Mesothelial cell of epicardium (in vitro differentiated cells): ENCODE measurements at regions not wholly inside any gene's neighbourhood (a gene's known extent, or its start where the extent isn't known, plus 50 kb on each side); places are given as distances from the start of the nearest gene placed in this dataset.
"Not testable (repeated sequence)": the region's sequence is repeated elsewhere in the genome, so short reads cannot be mapped to it uniquely, and the experiment has no call there.

Experiments used
- DNase-seq, 2 experiments: peaks; one replicate each; pipeline ENCODE4 v3.0.0; 2021; ENCODE audit warnings: low spot score in 2 of 2; ENCODE audit not compliant: unreplicated experiment in 2 of 2
- H3K27ac Mint-ChIP-seq: 2 replicates; pipeline ENCODE4 v1.8.0; 2021; ENCODE audit warnings: mixed read lengths
- H3K27me3 Mint-ChIP-seq: 2 replicates; pipeline ENCODE4 v1.8.0; 2021; ENCODE audit warnings: low read depth, mixed read lengths
- H3K36me3 Mint-ChIP-seq: 2 replicates; pipeline ENCODE4 v1.8.0; 2021; ENCODE audit warnings: mixed read lengths
- H3K4me1 Mint-ChIP-seq: 2 replicates; pipeline ENCODE4 v1.8.0; 2021; ENCODE audit warnings: mixed read lengths
- H3K4me3 Mint-ChIP-seq: 2 replicates; pipeline ENCODE4 v1.8.0; 2021; ENCODE audit warnings: mild to moderate bottlenecking, moderate library complexity, mixed read lengths
- H3K9me3 Mint-ChIP-seq: 2 replicates; pipeline ENCODE4 v1.8.0; 2021; ENCODE audit warnings: mixed read lengths
- TF ChIP-seq, protein P1 (sequence below): fragments of 200-600 bp; sonication (generic); IDR thresholded peaks from one replicate; pipeline ENCODE4 v1.5.0; 2021; ENCODE audit warnings: antibody characterized with exemption; ENCODE audit not compliant: unreplicated experiment

DNA sequence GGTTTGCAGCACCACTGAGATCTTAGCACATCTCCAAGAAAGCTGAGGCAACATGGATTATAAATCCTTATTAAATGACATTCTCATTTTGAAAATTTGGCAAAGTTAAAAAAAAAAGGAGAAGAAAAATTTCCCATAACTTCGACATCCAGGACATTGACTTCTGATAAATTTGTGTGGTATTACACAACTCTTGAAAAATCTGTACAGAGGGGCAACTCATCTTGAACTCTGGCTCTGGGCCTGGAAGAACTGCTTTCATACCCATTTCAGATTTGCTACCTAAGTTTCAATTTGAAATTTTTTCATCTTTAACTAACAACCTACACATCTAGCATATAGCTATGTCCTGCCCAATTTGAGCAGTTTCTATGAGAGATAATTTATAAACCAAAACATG lies 118.0 kb upstream of the UGP2 start:
- H3K4me1 Mint-ChIP-seq: peaks cover 7% of the 10 kb centered on the region
- TF ChIP-seq, protein P1, sequence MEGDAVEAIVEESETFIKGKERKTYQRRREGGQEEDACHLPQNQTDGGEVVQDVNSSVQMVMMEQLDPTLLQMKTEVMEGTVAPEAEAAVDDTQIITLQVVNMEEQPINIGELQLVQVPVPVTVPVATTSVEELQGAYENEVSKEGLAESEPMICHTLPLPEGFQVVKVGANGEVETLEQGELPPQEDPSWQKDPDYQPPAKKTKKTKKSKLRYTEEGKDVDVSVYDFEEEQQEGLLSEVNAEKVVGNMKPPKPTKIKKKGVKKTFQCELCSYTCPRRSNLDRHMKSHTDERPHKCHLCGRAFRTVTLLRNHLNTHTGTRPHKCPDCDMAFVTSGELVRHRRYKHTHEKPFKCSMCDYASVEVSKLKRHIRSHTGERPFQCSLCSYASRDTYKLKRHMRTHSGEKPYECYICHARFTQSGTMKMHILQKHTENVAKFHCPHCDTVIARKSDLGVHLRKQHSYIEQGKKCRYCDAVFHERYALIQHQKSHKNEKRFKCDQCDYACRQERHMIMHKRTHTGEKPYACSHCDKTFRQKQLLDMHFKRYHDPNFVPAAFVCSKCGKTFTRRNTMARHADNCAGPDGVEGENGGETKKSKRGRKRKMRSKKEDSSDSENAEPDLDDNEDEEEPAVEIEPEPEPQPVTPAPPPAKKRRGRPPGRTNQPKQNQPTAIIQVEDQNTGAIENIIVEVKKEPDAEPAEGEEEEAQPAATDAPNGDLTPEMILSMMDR: no peak
- peaks cover 19% of the 10 kb centered on the region for H3K9me3 Mint-ChIP-seq
- H3K27me3 Mint-ChIP-seq: no peaks in the 10 kb centered on the region
- H3K4me3 Mint-ChIP-seq: no peak overlapping the region
- DNase-seq: no peak
- no peak overlapping the region for H3K27ac Mint-ChIP-seq
- peaks cover 4% of the 10 kb centered on the region for H3K36me3 Mint-ChIP-seq

DNA sequence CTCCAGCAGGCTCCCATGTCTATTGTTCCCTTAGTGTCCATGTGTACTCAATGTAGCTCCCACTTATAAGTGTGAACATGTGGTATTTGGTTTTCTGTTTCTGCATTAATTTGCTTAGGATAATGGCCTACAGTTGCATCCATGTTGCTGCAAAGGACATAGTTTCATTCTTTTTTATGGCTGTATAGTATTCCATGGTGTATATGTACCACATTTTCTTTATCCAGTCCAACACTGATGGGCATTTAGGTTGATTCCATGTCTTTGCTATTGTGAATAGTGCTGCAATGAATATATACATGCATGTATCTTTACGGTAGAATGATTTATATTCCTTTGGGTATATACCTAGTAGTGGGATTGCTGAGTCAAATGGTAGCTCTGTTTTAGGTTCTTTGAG lies 116.5 kb upstream of the UGP2 start:
- H3K4me3 Mint-ChIP-seq, DNase-seq, H3K27me3 Mint-ChIP-seq, H3K4me1 Mint-ChIP-seq, H3K36me3 Mint-ChIP-seq, H3K27ac Mint-ChIP-seq: not testable (repeated sequence)
- peaks cover 13% of the 10 kb centered on the region for H3K9me3 Mint-ChIP-seq

DNA sequence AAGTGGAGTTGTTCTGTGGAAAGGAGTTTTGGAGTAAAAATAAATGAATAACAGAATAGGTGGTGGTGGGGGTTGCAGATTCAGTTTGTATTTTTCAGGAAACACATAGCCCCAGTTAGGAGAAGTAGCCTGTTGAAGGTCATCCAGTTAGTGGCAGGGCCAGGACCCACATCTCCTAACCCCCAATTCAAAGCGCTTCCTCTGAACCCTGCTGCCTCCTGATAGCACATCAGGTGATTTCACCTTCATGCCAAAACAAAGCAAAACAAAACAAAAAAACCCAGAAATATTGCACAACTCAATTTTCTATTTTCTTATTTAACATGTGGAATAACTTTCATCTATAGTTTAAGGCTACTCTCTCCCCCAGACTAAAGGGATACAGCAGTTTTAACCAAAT lies 112.3 kb upstream of the UGP2 start:
- no peaks in the 10 kb centered on the region for H3K4me1 Mint-ChIP-seq
- H3K4me3 Mint-ChIP-seq: no peak overlapping the region
- H3K36me3 Mint-ChIP-seq: no peaks in the 10 kb centered on the region
- no peaks in the 10 kb centered on the region for H3K27me3 Mint-ChIP-seq
- H3K9me3 Mint-ChIP-seq: peaks cover 11% of the 10 kb centered on the region
- no peak for DNase-seq
- no peak overlapping the region for H3K27ac Mint-ChIP-seq
- TF ChIP-seq, protein P1: no peak

DNA sequence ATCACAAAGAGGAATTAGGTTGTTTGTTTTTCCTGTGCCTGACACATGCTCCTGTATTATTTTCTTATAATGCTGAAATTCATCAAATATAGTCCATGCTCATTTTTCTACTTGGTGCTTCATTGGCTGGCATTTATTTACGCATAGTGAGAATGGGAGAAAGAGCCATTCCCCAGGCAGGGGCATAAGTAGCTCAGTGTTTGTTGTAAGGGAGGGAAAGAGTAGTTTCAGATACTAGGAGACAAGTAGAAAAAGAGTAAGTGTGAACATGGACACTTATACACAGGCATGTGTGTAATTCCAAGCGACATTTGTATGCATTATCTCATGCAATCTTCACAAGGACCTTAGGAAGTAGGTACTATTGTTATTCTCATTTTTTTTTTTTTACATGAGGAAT lies 111.9 kb upstream of the UGP2 start:
- Mint-ChIP-seq H3K27ac (no peak overlapping the region), H3K4me1 (no peaks in the 10 kb centered on the region), H3K36me3 (no peaks in the 10 kb centered on the region), H3K9me3 (peaks cover 11% of the 10 kb centered on the region), H3K27me3 (no peaks in the 10 kb centered on the region), H3K4me3 (no peak overlapping the region)
- TF ChIP-seq, protein P1: no peak
- DNase-seq: no peak

DNA sequence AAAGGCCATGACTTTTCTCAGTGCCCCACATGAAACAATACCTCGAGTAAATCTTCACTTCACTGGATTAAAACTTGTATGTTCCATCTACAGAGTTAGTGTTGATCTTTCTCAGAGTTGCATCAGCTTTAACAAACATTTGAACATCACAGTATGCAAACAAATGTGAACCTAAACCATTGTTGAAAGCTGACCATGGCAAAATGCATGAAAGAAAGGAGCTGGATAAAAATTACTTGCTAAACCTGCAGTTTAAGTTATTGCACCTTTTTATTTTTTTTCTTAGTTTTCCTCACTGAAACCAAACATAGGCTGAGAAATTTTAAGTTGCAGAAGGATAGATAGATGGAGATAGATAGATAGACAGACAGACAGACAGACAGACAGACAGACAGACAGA lies 107.2 kb upstream of the UGP2 start:
- TF ChIP-seq, protein P1: no peak
- no peak overlapping the region for H3K27ac Mint-ChIP-seq

DNA sequence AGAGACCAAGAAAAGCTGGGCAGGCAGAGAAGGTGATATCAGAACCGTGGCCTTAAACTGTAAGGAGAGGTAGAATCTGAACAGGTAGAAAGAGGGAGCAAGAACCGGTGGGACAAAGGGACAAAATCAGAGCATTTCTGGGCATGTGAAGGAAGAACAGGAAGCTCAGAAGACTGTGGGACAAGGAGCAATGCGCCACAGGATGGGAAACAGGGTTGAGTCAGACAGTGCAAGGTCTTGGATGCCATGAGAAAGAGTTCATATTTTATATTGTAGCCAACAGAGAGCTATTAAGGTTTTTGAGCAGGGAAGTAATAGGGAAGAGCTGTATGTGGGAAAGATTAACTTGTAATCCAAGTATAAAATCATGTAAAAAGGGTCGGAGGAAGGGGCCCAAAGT lies 106.4 kb upstream of the UGP2 start:
- peaks cover 4% of the 10 kb centered on the region for H3K9me3 Mint-ChIP-seq
- peak overlapping the region; percentile 40 for H3K27ac Mint-ChIP-seq
- TF ChIP-seq, protein P1: no peak
- DNase-seq: no peak
- peaks cover 33% of the 10 kb centered on the region for H3K4me1 Mint-ChIP-seq
- no peaks in the 10 kb centered on the region for H3K36me3 Mint-ChIP-seq
- H3K27me3 Mint-ChIP-seq: no peaks in the 10 kb centered on the region
- no peak overlapping the region for H3K4me3 Mint-ChIP-seq

More for the DNA sequence above, 107.2 kb upstream of the UGP2 start:
- no peaks in the 10 kb centered on the region for H3K36me3 Mint-ChIP-seq
- H3K9me3 Mint-ChIP-seq: peaks cover 4% of the 10 kb centered on the region
- peaks cover 33% of the 10 kb centered on the region for H3K4me1 Mint-ChIP-seq
- no peak overlapping the region for H3K4me3 Mint-ChIP-seq
- DNase-seq: no peak
- H3K27me3 Mint-ChIP-seq: no peaks in the 10 kb centered on the region
